SU-DHL-6 (cell line): ENCODE measurements at regions not wholly inside any gene's neighbourhood (a gene's known extent, or its start where the extent isn't known, plus 50 kb on each side); places are given as distances from the start of the nearest gene placed in this dataset.

ENCODE experiments used
- H2AFZ ChIP-seq: fragments of 200-600 bp; sonication (generic); 2 replicates; pipeline ENCODE4 v1.6.1; 2014; ENCODE audit warnings: low read depth, mild to moderate bottlenecking, moderate library complexity, mixed read lengths, antibody characterized with exemption, low read length; ENCODE audit not compliant: severe bottlenecking
- H3F3A ChIP-seq: fragments of 200-600 bp; shearing (Covaris generic); 2 replicates; pipeline ENCODE4 v1.6.0; 2016; ENCODE audit warnings: antibody characterized with exemption, mild to moderate bottlenecking; ENCODE audit not compliant: insufficient read depth
- H3K27ac ChIP-seq: fragments of 200-600 bp; sonication (generic); 2 replicates; pipeline ENCODE4 v1.5.1; 2016; ENCODE audit warnings: low read depth, mild to moderate bottlenecking, low read length, moderate library complexity, mixed read lengths
- H3K27me3 ChIP-seq: fragments of 200-600 bp; sonication (generic), shearing (Covaris generic); 2 replicates; pipeline ENCODE4 v1.6.0; 2014; ENCODE audit warnings: mild to moderate bottlenecking, low read length
- H3K36me3 ChIP-seq: fragments of 200-600 bp; sonication (generic); 2 replicates; pipeline ENCODE4 v1.6.1; 2014; ENCODE audit warnings: mild to moderate bottlenecking, low read length, mixed read lengths
- H3K4me2 ChIP-seq: fragments of 300-600, 200-600 bp; shearing (Covaris generic), sonication (generic); 2 replicates; pipeline ENCODE4 v1.6.0; 2014; ENCODE audit warnings: low read length, low read depth, mild to moderate bottlenecking; ENCODE audit not compliant: poor library complexity, severe bottlenecking
- H3K4me3 ChIP-seq: fragments of 200-600 bp; sonication (generic); 2 replicates; pipeline ENCODE4 v1.5.1; 2014; ENCODE audit warnings: antibody characterized with exemption, low read length, mild to moderate bottlenecking, mixed read lengths; ENCODE audit not compliant: insufficient read depth, poor library complexity, severe bottlenecking
- H3K79me2 ChIP-seq: fragments of 200-600 bp; sonication (generic); 2 replicates; pipeline ENCODE4 v1.6.1; 2014; ENCODE audit warnings: mild to moderate bottlenecking, low read length, moderate library complexity; ENCODE audit not compliant: insufficient read depth
- H3K9ac ChIP-seq: fragments of 200-600 bp; sonication (generic); 2 replicates; pipeline ENCODE4 v1.7.0; 2014; ENCODE audit warnings: mild to moderate bottlenecking, low read length
- H3K9me2 ChIP-seq: fragments of 200-600 bp; sonication (generic); replicated peaks from 2 replicates; pipeline ENCODE4 v1.6.1; 2014; ENCODE audit warnings: low read length; ENCODE audit not compliant: insufficient read depth
- H3K9me3 ChIP-seq: fragments of 200-600 bp; sonication (generic); 2 replicates; pipeline ENCODE4 v1.6.1; 2014; ENCODE audit warnings: low read length, mixed read lengths; ENCODE audit not compliant: insufficient read depth
- H4K20me1 ChIP-seq: fragments of 200-600 bp; sonication (generic); 2 replicates; pipeline ENCODE4 v1.6.1; 2014; ENCODE audit warnings: low read depth, mild to moderate bottlenecking, antibody characterized with exemption, low read length, moderate library complexity, mixed read lengths
- CTCF ChIP-seq: fragments of 200-600 bp; sonication (generic); IDR thresholded peaks from one replicate; pipeline ENCODE4 v1.5.1; 2017; ENCODE audit warnings: antibody characterized with exemption, mild to moderate bottlenecking, low read length, moderate library complexity; ENCODE audit not compliant: insufficient read depth, poor library complexity, severe bottlenecking
- EZH2phosphoT487 ChIP-seq: fragments of 200-600 bp; sonication (generic), shearing (Covaris generic); conservative IDR thresholded peaks from 2 replicates; pipeline ENCODE4 v1.6.1; 2018; ENCODE audit warnings: mild to moderate bottlenecking, antibody characterized with exemption, low read length, moderate library complexity, mixed read lengths

DNA sequence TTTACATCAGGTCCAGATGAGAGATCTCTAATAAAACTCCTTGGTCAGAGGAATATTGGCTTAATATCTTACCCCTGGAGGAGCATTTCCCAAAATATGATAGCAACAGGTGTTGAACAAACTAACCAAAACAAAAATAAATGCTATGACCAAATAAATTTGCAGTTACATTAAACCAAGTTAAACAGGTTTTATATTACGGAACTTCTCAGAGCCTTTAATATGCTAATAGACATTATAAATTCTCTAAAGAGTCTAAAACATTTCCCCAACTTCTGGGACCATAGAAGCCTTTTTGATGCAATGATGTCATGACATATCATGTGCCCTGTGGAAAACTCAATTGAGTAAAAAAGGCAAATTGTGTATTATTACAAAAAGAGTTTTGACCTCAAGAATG, 90.9 kb upstream of the ARMC2 start:
- no peaks in the 10 kb centered on the region for H3K36me3 ChIP-seq
- no peaks in the 10 kb centered on the region for H3F3A ChIP-seq
- H2AFZ ChIP-seq, result no peak overlapping the region
- no peak overlapping the region for H3K9ac ChIP-seq
- H3K9me2 ChIP-seq, result no peaks in the 10 kb centered on the region
- no peaks in the 10 kb centered on the region for H3K9me3 ChIP-seq
- no peaks in the 10 kb centered on the region for H3K27me3 ChIP-seq
- H3K4me3 ChIP-seq, result no peak overlapping the region
- H3K27ac ChIP-seq, result no peak overlapping the region
- H3K79me2 ChIP-seq, result no peaks in the 10 kb centered on the region
- no peak for TF ChIP-seq CTCF
- TF ChIP-seq EZH2phosphoT487, result no peak
- no peaks in the 10 kb centered on the region for H4K20me1 ChIP-seq
- H3K4me2 ChIP-seq, result no peak overlapping the region

DNA sequence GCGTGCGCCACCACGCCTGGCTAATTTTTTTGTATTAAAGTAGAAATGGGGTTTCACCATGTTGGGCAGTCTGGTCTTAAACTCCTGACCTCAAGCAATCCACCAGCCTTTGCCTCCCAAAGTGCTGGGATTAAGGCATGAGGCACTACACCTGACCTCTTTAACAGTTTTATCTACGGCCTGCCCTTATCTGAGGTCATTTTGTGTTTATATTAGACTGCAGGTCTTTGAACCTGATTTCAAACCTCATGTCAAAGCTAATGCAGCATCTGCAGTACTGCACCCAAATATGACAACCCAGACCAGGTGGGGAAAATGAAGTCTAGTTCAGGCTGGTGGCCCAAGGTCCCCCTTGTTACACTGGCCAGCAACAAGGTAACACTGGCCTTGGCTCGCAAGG, 89.3 kb upstream of the ARMC2 start:
- no peaks in the 10 kb centered on the region for H3K79me2 ChIP-seq

GRCh38 chr6:108760126-108761050, 87.8 kb upstream of the ARMC2 start:
- TF ChIP-seq EZH2phosphoT487 (no peak), CTCF (no peak)
- Histone ChIP-seq H4K20me1 (no peaks in the 10 kb centered on the region), H3K27ac (no peak overlapping the region), H3K4me2 (no peak overlapping the region), H3K27me3 (no peaks in the 10 kb centered on the region), H3K9me3 (no peaks in the 10 kb centered on the region), H3K36me3 (no peaks in the 10 kb centered on the region), H3K9me2 (no peaks in the 10 kb centered on the region), H3K4me3 (no peak overlapping the region), H2AFZ (no peak overlapping the region), H3K79me2 (no peaks in the 10 kb centered on the region), H3F3A (no peaks in the 10 kb centered on the region), H3K9ac (no peak overlapping the region)

More for the DNA sequence above, 89.3 kb upstream of the ARMC2 start:
- Histone ChIP-seq H3K36me3 (no peaks in the 10 kb centered on the region), H4K20me1 (no peaks in the 10 kb centered on the region), H3K9me2 (no peaks in the 10 kb centered on the region), H3K4me3 (no peak overlapping the region), H3K4me2 (no peak overlapping the region), H3K27me3 (no peaks in the 10 kb centered on the region), H3F3A (no peaks in the 10 kb centered on the region), H3K27ac (no peak overlapping the region), H3K9ac (no peak overlapping the region), H2AFZ (no peak overlapping the region), H3K9me3 (no peaks in the 10 kb centered on the region)
- TF ChIP-seq EZH2phosphoT487, result no peak
- no peak for TF ChIP-seq CTCF
